Keratinocyte (primary cell): ENCODE measurements at regions not wholly inside any gene's neighbourhood (a gene's known extent, or its start where the extent isn't known, plus 50 kb on each side); places are given as distances from the start of the nearest gene placed in this dataset.

Experiments
- DNase-seq: peaks from one replicate; pipeline ENCODE4 v3.0.0-alpha.2; 2011; ENCODE audit warnings: low read depth, missing footprints, low spot score
- FAIRE-seq: peaks from 2 replicates; lab custom pipeline; 2011; peaks lifted over from hg19 to GRCh38; lab: Jason Lieb, UNC
- H2AFZ ChIP-seq: 2 replicates; pipeline ENCODE4 v1.6.0; 2012; ENCODE audit warnings: low read length, control low read depth, inconsistent platforms; ENCODE audit not compliant: control insufficient read depth
- H3K27ac ChIP-seq: 2 replicates; pipeline ENCODE4 v1.5.1; 2011; ENCODE audit warnings: low read length; ENCODE audit not compliant: control insufficient read depth, insufficient read depth
- H3K27me3 ChIP-seq: 3 replicates; pipeline ENCODE4 v1.6.0; 2011; ENCODE audit warnings: low read length; ENCODE audit not compliant: control insufficient read depth, insufficient read depth; ENCODE audit errors: extremely low read depth
- H3K36me3 ChIP-seq, 2 experiments: 2 replicates in 1 of 2; 3 replicates in 1 of 2; pipeline ENCODE4 v1.5.1; 2011; ENCODE audit warnings: low read length in 2 of 2, mild to moderate bottlenecking in 1 of 2; ENCODE audit not compliant: control insufficient read depth in 2 of 2, insufficient read depth in 2 of 2; ENCODE audit errors: extremely low read depth in 1 of 2
- H3K4me1 ChIP-seq: 3 replicates; pipeline ENCODE4 v1.5.1; 2011; ENCODE audit warnings: low read length; ENCODE audit not compliant: control insufficient read depth, insufficient read depth; ENCODE audit errors: extremely low read depth
- H3K4me2 ChIP-seq: 3 replicates; pipeline ENCODE4 v1.6.0; 2011; ENCODE audit warnings: low read depth, low read length; ENCODE audit not compliant: control insufficient read depth, insufficient read depth; ENCODE audit errors: extremely low read depth
- H3K4me3 ChIP-seq, 3 experiments: fragments of 200-600 bp in 1 of 3; sonication (generic) in 1 of 3; 2 replicates in 2 of 3; 3 replicates in 1 of 3; pipeline ENCODE4 v1.5.1; 2011 to 2016; ENCODE audit warnings: low read length in 3 of 3, mild to moderate bottlenecking in 3 of 3, control low read depth in 2 of 3, inconsistent platforms in 1 of 3, low read depth in 1 of 3, mixed read lengths in 1 of 3, mixed run types in 1 of 3, moderate library complexity in 1 of 3; ENCODE audit not compliant: control insufficient read depth in 2 of 3, insufficient read depth in 2 of 3; ENCODE audit errors: extremely low read depth in 1 of 3
- H3K79me2 ChIP-seq: 2 replicates; pipeline ENCODE4 v1.6.0; 2012; ENCODE audit warnings: low read length; ENCODE audit not compliant: control insufficient read depth, insufficient read depth
- H3K9ac ChIP-seq: 3 replicates; pipeline ENCODE4 v1.6.0; 2011; ENCODE audit warnings: low read length; ENCODE audit not compliant: control insufficient read depth, insufficient read depth; ENCODE audit errors: extremely low read depth
- H3K9me1 ChIP-seq: 3 replicates; pipeline ENCODE4 v1.6.0; 2011; ENCODE audit warnings: low read length; ENCODE audit not compliant: control insufficient read depth, insufficient read depth; ENCODE audit errors: extremely low read depth
- H3K9me3 ChIP-seq: 2 replicates; pipeline ENCODE4 v1.5.1; 2012; ENCODE audit warnings: low read depth, low read length; ENCODE audit not compliant: control insufficient read depth
- H4K20me1 ChIP-seq: 3 replicates; pipeline ENCODE4 v1.6.0; 2011; ENCODE audit warnings: low read length; ENCODE audit not compliant: control insufficient read depth, insufficient read depth; ENCODE audit errors: extremely low read depth
- CTCF ChIP-seq, 3 experiments: IDR thresholded peaks in 1 of 3; conservative IDR thresholded peaks in 1 of 3; optimal IDR thresholded peaks in 1 of 3; 2 replicates in 2 of 3; 3 replicates in 1 of 3; pipeline versions ENCODE3 to v1.5.1; 2011; ENCODE audit warnings: low read length in 3 of 3, mild to moderate bottlenecking in 3 of 3, moderate library complexity in 2 of 3, control low read depth in 1 of 3, inconsistent platforms in 1 of 3; ENCODE audit not compliant: insufficient read depth in 2 of 3; ENCODE audit errors: extremely low read depth in 1 of 3
- EZH2 ChIP-seq: IDR thresholded peaks from one replicate; pipeline ENCODE4 v1.6.1; 2012; ENCODE audit warnings: inconsistent platforms, mild to moderate bottlenecking, low read length, moderate library complexity
- dilution Hi-C: fragments of 300-500 bp; cut with MboI; formaldehyde crosslinking; loops from one replicate; pipeline ENCODE4 v1.7.0; 2020; ENCODE audit warnings: low sequenced_read_pairs; ENCODE audit not compliant: extremely low pct_ligation_motif_present

GRCh38 chr6:19753826-19754225 is 83.3 kb upstream of the ID4 start:
- Histone ChIP-seq H3K4me2 (no peak overlapping the region), H3K9ac (no peak overlapping the region), H4K20me1 (no peaks in the 10 kb centered on the region), H3K36me3 (no peaks in the 10 kb centered on the region), H3K79me2 (no peaks in the 10 kb centered on the region), H3K9me3 (no peaks in the 10 kb centered on the region), H3K4me1 (peaks cover 10% of the 10 kb centered on the region), H3K4me3 (no peak overlapping the region), H2AFZ (no peak overlapping the region), H3K9me1 (no peaks in the 10 kb centered on the region), H3K27ac (no peak overlapping the region), H3K27me3 (no peaks in the 10 kb centered on the region)
- FAIRE-seq (no peak), DNase-seq (no peak)
- dilution Hi-C loops = no loop called here
- no peak for TF ChIP-seq CTCF (optimal IDR thresholded peaks at IDR 0.05 in 1 of 3, IDR thresholded peaks at IDR 0.05 in 1 of 3, conservative IDR thresholded peaks at IDR 0.05 in 1 of 3; ENCODE audit: extremely low read depth in 1 of 3, insufficient read depth in 2 of 3, low read length in 3 of 3)
- TF ChIP-seq EZH2 = no peak

DNA sequence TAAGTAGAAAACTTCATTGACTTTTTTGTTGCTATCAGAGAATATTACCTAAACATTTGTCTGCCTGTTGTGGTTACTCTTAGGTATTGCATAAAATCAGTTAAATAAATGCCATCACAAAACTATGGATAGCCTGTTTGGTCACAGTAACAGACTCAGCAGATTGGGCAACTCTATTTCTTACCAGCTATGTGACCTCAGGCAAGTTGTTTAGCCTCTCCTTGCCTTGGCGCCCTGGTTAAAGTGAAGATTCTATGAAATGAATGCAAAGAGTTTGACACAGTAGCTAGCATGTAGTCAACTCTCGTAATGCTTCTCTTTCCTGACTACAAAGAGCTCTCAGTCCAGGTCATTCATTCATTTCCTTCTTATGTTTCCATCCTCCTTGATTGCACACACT is 82.5 kb upstream of the ID4 start:
- Histone ChIP-seq H3K79me2 (no peaks in the 10 kb centered on the region), H3K27me3 (no peaks in the 10 kb centered on the region), H2AFZ (no peak overlapping the region), H3K27ac (no peak overlapping the region), H3K36me3 (no peaks in the 10 kb centered on the region), H3K4me1 (peaks cover 18% of the 10 kb centered on the region), H3K4me2 (no peak overlapping the region), H3K9me3 (no peaks in the 10 kb centered on the region), H3K9me1 (no peaks in the 10 kb centered on the region), H3K9ac (no peak overlapping the region), H3K4me3 (no peak overlapping the region), H4K20me1 (no peaks in the 10 kb centered on the region)
- DNase-seq = no peak
- TF ChIP-seq CTCF (optimal IDR thresholded peaks at IDR 0.05 in 1 of 3, IDR thresholded peaks at IDR 0.05 in 1 of 3, conservative IDR thresholded peaks at IDR 0.05 in 1 of 3; ENCODE audit: extremely low read depth in 1 of 3, insufficient read depth in 2 of 3, low read length in 3 of 3) (no peak), EZH2 (no peak)
- dilution Hi-C loops = no loop called here
- FAIRE-seq = peak; percentile 13
